Inflammatory macrophage (primary cell): ENCODE measurements at regions not wholly inside any gene's neighbourhood (a gene's known extent, or its start where the extent isn't known, plus 50 kb on each side); places are given as distances from the start of the nearest gene placed in this dataset.
A peak's percentile ranks its signal among the peaks of the same experiment; 100 is the strongest.
"Not testable (repeated sequence)": the region's sequence is repeated elsewhere in the genome, so short reads cannot be mapped to it uniquely, and the experiment has no call there.

ENCODE experiments used
- DNase-seq, 2 donors: peaks; one replicate each; pipeline ENCODE4 v3.0.0-alpha.2; 2020 to 2022

DNA sequence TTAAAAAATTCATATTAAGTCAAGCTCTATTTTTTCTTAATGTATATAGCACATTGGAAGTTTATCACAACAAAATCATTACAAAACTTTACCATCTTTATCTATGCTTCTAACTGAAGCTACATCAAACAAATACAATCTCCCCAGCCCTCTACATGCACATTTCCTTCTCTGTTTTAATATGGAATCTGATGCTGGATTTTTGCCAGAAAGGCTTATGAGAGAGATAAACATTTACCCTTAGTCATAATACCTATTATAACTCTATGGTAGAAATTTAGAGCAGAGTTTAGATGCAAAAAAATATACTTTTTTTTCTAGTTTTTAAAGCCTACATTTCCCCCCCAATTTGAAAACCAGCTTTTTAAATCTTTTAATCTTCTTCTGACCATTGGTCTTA is 1198.6 kb downstream of the GATA3 start:
- DNase-seq = no peak

DNA sequence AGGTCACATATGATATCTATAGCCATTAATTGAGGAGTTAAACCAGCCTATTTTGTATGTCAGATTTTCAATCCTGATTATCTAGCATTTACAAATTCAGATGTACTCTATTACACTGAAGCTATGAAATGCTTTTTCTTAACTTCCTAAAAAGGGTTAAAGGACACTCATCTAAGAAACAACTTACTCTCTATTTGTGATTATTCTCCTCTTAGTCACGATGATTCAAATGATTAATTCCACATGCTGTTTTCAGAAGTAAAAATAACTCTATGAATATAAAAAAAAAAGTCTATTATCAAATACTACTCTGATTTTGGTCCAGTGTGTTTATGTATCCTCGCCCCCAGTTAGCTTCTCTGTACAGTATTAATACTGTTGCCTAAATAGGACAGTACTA is 1199.9 kb downstream of the GATA3 start:
- DNase-seq = no peak

DNA sequence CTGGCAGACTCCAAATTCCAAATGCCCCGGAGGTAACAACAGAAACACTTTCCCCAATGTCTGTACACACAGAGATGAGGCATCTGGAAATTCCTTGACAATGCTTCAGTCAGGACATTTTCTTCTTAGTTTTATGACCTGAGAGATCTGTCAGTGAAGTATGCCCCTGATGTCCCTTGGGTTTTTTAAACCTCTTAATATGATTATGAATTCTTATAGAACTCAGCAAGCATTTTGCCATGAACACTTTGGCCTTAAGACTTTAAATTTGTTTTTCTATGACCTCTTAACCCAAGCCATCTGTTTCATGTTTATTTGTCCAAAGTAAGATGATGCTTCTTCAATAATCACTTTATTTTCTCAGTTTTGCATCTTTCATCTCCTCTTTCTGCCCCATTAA is 1206.2 kb downstream of the GATA3 start:
- DNase-seq = no peak

DNA sequence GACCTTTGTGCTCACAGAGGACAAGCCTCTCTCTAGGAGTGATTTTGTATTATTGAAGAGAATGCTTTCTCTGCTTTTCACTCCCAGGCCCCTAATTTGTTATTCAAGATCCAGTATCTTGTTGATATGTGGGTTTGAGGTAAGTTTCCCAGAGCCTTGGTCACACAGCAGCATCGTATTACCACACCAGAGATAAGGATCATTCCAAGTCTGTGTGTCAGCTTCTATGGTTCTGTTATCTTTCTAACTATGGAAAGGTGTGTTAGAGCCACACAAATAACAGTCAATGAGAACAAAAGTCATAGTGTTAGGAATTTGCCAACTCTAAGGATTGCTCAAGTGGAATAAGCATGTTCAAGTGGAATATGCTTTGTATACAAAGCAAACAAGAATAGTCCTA is 1208.3 kb downstream of the GATA3 start:
- no peak for DNase-seq

DNA sequence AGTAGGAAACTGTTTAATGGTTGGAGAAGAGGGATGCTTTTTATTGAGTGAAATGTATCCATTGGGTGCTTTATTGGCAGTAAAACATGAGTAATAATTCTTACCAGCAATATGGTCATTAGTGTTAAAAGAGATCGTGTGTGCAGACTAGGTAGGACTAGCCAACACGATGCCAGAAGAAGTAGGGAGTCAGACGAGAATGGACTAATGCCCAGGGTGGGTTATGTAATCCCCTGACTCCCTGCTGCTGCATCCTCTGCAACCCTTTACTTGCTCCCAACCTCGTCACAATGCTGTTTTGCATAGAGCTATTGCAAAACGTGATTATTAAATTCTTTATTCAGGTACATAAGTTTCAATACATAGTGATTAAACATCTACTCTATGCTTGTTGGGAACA is 1213.7 kb downstream of the GATA3 start:
- DNase-seq = no peak

DNA sequence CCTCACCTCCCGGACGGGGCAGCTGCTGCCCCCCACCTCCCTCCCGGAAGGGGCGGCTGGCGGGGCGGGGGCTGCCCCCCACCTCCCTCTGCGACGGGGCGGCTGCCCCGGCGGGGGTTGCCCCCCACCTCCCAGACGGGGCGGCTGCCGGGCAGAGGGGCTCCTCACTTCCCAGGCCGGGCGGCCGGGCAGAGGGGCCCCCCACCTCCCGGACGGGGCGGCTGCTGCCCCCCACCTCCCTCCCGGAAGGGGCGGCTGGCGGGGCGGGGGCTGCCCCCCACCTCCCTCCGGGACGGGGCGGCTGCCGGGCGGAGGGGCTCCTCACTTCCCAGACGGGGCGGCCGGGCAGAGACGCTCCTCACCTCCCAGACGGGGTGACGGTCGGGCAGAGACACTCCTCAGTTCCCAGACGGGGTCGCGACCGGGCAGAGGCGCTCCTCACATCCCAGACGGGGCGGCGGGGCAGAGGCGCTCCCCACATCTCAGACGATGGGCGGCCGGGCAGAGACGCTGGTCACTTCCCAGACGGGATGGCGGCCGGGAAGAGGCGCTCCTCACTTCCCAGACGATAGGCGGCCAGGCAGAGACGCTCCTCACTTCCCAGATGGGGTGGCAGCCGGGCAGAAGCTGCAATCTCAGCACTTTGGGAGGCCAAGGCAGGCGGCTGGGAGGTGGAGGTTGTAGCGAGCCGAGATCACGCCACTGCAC is 1218.8 kb downstream of the GATA3 start:
- DNase-seq = not testable (repeated sequence)

DNA sequence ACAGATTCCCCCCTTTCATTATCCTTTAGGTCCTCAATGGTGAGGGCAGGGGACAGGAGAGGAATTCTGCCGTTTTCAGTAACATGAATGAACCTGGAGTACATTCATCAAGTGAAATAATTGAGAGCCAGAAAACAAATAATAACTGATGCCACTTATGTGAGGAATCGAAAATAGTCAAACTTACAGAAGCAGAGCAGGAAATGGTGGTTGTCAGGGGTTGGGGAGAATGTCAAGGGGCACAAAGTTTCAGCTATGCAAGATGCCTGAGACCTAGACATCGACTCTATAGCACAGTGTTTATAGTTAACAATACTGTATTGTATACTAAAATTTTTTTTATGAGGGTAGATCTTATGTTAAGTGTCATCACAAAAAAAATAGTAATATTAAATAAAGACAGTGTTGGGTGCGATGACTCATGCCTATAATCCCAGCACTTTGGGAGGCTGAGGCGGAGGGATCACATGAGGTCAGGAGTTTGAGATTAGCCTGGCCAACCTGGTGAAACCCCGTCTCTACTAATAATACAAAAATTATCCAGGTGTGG is 1219.8 kb downstream of the GATA3 start:
- DNase-seq = no peak

DNA sequence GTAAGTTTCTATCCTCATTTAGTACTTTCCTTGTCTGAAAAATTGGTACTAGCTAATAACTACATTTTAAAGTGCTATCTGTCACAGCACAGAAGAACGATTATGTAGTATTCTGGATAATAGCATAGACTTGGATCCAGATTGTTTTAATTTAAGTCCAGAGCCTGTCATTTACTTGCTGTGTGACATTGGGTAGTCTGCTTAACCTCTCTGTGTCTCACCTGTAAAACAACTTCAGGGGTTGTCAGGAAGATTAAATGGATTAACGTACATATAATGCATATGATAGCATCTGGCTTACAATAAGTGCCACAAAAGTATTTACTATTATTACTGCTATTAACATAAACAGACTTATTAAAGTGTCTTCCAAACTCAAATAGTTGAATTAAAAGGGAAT is 1221.4 kb downstream of the GATA3 start:
- no peak for DNase-seq

DNA sequence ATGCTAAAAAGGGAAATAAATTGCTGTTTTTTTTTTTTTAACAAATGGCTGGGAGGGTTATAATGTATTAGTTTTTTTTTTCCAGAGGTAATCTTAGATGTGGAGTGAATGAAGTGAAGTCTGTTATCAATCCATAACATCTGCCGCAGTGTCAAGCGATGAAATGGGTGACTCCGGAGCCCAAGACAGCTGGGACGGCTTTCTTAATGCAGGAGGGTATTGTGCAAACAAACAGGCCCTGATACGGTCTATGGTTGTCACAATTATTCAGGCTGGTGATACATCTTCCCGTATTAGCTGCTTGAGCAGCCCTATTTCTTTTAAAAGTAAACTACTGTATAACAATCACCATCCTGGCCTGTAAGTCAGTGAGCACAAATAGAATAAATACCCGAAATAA is 1231.2 kb downstream of the GATA3 start:
- DNase-seq = no peak

DNA sequence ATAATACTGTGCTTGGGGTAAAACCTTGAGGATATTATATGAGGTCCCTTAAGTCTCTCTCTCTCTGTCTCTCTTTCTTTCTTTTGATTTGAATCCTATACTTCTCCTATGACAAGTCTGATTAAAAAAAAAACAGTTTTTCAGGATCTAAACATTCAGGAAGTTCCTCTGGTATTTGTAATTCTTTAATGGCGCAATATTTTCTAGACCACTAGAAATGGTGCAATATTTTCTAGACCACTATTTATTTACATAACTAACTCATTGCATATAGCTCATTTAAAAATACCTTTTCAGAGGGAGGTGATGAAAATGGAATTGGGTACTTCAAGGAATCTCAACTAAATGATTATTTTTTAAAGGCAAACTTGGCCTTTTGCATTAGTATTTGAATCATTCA is 1235.3 kb downstream of the GATA3 start:
- peak; percentile 12 to 83 for DNase-seq

DNA sequence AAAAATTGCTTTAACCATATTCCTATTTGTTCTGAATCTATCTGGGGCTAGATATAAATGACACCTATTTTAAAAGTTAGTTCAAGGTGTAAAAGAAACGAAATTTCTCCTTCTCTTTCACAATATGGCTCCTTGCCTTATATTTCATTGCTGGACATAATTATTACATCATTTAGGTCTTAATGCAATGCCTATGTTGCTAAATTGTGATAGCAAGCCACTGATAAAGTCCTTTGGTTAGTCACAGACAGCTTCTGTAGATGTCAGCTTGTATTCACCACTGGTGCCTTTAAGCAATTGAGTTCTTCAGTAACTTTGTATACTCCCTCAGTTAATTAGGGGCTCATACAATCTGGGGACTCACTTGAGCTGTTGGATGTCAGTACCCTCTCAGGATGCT is 1236.6 kb downstream of the GATA3 start:
- DNase-seq = peak; percentile 34 to 66

DNA sequence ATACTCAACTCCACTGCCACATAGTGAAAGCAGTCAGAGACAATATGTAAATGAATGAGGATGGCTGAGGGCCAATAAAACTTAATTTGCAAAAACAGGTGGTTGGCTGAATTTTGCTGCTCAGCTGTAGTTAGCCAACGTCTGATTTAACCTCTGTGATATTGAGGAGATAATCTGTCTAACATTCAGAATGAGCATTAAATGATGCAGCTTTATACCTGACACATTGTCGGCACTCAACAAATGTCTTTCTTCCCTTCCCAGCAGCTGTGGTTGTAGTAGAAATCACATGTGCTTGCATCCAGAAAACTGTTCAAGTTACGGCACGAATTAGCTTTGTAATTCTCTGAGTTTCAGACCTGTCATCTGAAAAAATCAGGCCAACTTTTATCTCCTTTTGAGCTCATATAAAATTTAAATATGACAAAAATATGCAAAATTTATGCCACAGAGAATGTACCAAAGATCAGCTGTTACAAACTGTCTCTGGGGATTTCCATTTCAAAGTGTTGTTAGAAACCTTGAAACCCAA is 1239.7 kb downstream of the GATA3 start:
- DNase-seq = no peak

DNA sequence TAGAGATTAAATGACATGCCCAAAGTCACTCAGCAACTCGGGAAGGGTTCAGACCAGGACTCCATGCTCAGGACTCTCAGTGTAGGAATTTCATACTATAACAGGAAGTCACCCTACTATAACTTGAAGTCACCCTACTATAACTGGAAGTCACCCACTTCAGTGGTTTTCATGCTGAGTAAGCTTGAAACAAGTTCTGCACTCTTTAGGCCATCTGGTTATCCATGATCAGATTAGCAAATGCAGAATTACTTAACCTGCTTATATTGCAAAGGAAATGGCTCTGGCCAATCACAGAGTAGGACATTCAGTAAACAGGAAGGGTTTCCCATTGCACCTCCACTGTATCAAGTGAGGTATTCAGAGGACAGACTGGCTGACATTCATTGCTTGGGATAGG is 1240.4 kb downstream of the GATA3 start:
- peak; percentile 82 to 87 for DNase-seq

DNA sequence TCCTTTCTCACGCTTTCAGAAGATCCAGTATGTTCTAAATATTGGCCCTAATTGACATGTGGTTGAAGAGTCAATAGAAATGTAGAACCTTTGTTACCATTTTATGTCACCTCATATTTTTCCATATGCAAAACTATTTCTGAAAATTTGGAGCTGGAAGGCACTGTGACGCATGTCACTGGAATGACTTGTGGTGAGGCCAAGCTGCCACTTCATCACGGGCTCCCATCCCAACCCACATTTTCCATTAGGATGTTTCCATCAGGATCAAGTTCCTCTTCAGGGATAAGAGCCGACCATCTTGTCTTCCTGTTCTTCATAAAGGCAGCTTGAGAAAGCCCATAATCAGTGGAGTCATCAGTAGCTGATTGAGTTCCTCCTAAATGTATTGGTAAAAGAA is 1241.7 kb downstream of the GATA3 start:
- DNase-seq = no peak

DNA sequence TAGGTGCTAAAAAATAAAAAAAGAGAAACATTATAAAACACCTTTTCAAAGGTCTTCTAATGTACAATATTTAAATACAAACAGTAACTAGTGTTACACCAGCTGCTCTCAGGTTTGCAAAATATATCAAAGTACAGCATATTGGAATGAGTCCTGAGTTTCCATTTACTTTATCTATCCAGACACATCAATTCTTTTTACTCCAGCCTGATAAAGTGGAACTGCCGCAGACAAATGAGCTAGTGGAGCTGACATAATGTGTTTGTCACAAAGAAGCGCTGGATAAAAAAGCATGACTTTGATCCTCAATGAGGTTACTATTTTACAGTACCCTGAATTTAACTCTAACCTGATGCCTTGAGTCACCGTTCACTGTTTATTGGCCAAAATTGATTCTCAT is 1243.1 kb downstream of the GATA3 start:
- DNase-seq = no peak

DNA sequence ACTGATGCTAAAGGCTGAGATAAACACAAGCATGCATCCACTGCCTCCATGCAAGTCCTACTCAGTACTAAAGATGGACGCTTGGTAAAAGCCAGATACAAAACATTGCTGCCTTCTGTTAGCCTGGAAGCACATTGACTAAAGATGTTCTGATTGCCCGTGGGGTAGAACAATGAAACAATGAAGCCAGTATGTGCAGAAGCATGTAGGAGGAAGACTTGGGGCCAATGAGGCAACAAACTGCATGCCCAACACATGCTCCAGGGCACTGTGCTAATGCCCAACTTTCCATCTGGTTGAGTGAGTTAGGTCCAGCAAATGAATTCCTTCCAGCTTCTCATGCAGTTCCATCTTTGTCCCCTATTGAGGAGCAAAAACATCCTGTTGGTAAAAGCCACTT is 1245.5 kb downstream of the GATA3 start:
- no peak for DNase-seq

DNA sequence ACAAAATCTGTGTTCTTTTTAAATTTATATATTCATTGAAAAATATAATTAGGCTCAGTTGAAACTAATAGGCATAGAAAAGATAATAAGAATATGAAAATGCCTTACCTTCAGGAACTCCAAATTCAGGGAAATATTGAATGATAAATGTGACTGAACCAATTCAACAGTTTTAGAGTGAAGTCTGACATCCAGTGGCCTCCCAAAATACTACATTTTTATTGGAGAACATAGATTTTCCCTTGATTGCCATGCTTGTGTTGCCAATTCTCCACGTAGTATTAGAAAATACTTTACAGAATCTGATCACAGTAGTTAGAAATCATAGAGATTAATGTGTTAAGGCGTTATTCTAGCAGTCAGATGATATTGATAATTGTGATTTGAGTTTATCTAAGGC is 1246.7 kb downstream of the GATA3 start:
- DNase-seq = no peak

DNA sequence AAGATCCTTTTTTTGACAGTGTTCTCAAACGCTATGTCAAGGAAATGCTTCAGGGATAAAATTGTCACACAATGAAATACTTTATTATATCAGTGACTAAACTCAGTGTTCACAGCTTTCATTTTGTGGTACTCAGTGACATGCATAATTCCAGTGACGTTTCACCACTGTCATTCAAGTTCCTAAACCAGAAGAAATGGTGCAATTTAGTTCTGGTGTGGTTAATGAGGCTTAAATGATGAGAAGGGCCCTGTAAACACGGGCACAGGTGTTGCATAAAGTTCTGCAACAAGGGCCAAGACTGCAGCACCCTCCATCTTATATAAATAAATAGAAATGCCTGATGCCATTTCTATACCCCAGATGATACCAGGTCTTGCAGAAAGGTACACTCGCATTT is 1247.1 kb downstream of the GATA3 start:
- DNase-seq = no peak

DNA sequence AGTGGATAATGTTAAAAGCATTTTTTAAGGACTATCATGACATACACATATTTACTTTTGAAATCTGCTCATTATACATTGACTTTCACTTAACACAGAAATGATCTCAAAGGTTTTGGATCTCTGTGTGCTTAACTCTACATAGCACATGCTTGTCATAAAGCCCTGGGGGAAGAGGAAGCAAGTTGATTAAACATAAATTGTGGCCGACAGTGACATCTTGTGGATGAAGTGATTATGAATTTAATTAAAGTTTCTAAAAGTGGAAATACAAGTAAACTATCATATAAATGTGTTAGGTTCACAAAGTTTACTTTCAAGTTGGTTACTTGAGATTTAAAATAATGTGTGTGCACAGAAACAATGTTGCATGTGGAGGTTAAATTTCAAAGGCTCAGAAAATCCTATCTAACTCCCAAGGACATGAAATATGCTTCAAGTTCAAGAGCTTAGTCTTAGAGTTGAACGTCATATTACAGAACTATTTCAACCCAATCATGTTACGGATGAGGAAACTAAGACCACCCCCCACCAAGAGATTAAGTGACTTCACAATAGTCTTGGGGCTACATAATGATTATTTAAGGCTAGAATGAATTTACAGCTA is 1247.8 kb downstream of the GATA3 start:
- DNase-seq = peak; percentile 57 to 80

DNA sequence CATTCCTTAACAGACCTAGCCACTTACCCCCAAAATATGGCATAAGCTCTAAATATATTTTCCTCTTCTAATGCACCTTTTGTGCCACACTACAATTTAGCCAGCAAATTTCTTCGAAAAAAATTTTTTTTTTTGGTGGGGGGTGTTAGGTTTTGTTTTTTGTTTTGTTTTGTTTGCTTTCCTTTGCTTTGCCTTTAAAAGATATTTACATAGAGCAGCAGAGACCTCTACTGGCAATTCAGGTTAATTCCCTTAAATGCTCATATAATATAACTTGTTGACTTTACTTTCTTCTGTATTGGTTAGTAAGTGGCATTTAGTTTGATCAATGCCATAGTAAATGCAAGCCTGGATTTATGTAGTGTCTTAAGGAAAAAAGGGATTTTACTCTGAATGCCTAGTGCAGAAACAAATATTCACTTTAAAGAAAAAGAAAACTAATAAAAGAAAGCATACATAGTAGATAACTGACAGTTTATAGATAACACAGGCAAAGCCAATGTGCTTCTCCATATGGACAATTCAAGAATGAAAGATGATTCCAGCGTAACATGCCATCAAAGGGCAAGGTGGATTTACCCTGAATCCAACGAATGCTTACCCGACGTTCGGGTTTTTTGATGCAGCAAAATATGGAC is 1250.6 kb downstream of the GATA3 start:
- peak; percentile 15 to 40 for DNase-seq

DNA sequence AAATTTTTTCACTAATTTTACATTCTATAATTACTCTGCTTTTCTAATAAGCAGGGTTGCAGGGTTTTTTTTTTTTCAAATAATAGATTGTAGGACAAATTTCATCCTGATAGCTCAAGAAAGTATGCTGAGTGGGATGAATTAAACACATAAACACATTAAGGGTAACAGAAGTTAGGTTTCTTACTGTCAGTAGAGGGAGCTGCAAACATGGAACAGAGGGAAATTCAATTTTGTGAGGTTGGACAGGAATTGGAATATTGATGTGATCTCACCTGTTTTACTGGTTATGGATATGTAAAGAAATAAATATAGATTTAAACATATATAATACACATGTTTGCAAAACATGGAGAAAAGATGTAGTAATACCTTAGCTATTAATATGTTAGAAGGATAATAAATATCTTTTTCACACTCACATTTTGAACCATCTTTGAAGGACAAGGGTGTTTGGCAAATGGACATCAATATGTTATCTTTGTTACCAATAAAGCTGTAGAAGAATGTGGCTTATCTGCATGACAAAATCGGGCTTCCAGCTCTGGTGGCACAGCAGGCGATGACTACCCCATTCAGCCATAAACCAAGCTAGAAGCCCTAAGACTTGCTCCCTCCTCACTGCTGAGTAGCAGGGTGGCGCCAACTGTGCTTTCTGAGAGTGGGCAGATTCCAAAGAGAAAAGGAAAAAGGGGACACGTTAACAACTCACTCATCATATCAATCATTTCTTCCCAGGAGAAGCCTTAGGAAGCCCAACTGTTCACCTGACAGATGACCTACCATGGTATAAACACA is 1257.4 kb downstream of the GATA3 start:
- no peak for DNase-seq

DNA sequence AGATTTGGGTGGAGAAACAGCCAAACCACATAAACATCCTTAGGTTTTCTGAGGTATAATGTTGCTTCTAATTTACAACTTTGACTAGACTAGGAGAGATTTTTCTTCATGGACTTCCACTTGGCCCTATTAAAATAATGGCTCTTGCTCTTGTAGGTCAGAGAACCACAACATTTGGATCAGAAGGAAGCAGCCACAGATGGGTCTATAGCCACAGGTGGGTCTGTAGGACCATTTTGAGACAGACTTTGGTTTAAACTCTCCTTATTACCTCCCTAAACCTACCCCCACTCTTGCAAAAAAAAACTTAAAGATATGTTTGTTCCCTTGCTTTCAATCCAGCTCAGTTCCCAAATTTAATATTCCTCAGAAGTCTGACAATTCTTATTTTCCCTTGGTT is 1260.8 kb downstream of the GATA3 start:
- DNase-seq = no peak

DNA sequence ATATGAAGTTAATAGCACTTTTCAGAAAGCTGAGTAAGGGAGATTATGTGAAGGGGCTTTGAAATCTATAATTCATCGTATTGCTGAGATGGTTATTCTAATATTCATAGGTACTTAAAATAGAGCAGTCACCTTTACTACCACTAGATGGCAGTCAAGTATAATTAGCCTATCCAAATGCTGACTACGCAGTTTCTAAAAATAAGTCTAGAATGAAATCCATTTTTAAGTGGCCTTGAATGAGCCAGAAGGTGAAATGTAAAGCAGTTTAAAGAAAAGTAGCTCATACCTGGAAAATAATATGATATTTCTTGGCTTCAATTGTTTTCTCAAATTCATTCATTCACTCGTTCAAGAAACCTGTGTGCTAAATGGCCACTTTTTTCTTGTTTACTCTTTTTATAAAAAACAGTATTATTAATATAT is 1277.1 kb downstream of the GATA3 start:
- peak; percentile 50 to 71 for DNase-seq
